B cell (primary cell): ENCODE measurements at regions not wholly inside any gene's neighbourhood (a gene's known extent, or its start where the extent isn't known, plus 50 kb on each side); places are given as distances from the start of the nearest gene placed in this dataset.

Experiments
- ATAC-seq: fragments of 200-7000 bp; cut with Tn5 transposase; one replicate; pipeline ENCODE4 v1.10.0; 2021; ENCODE audit warnings: low read depth, mild to moderate bottlenecking, moderate number of reproducible peaks, moderate library complexity
- CTCF ChIA-PET: fragments of 350-600 bp; sonication (Branson Sonifier 250); formaldehyde crosslinking; loops from one replicate; lab custom pipeline; 2021; ENCODE audit warnings: antibody characterized with exemption, inconsistent platforms; lab: Charles Lee
- POLR2A ChIA-PET: fragments of 350-600 bp; sonication (Branson Sonifier 250); formaldehyde crosslinking; loops from one replicate; lab custom pipeline; 2021; ENCODE audit warnings: antibody characterized with exemption; lab: Charles Lee
- DNase-seq: peaks from one replicate; pipeline ENCODE4 v3.0.0; 2013
- H2AFZ ChIP-seq: 2 replicates; pipeline ENCODE4 v1.6.1; 2012; ENCODE audit warnings: mild to moderate bottlenecking, low read depth, low read length; ENCODE audit not compliant: insufficient read depth, poor library complexity, severe bottlenecking
- H3K27ac ChIP-seq, 2 donors: 1 replicate in 1 of 2; 2 replicates in 1 of 2; pipeline ENCODE4 v1.5.1; 2012 to 2013; ENCODE audit warnings: low read length in 2 of 2, mild to moderate bottlenecking in 2 of 2, moderate library complexity in 1 of 2
- H3K27me3 ChIP-seq, 4 experiments: fragments of 200-600 bp in 1 of 4; sonication (generic) in 1 of 4; replicated peaks in 1 of 4; 1 replicate in 2 of 4; 2 replicates in 2 of 4; pipeline versions ENCODE4 v1.6.1 to v1.7.0; 2013 to 2016; ENCODE audit warnings: low read length in 3 of 4, mild to moderate bottlenecking in 2 of 4, mixed read lengths in 1 of 4, moderate library complexity in 1 of 4; ENCODE audit not compliant: insufficient read depth in 4 of 4, control insufficient read depth in 3 of 4; ENCODE audit errors: control extremely low read depth in 1 of 4
- H3K36me3 ChIP-seq, 2 experiments: replicated peaks in 1 of 2; 1 replicate in 1 of 2; 2 replicates in 1 of 2; pipeline versions ENCODE4 v1.6.1 to v1.7.1; 2013; ENCODE audit warnings: low read length in 1 of 2; ENCODE audit not compliant: insufficient read depth in 2 of 2, control insufficient read depth in 1 of 2; ENCODE audit errors: control extremely low read depth in 1 of 2, extremely low read depth in 1 of 2
- H3K4me1 ChIP-seq, 2 donors: fragments of 200-600 bp in 1 of 2; sonication (generic) in 1 of 2; 1 replicate in 1 of 2; 2 replicates in 1 of 2; pipeline versions ENCODE4 v1.5.1 to v1.6.1; 2013 to 2017; ENCODE audit warnings: low read length in 2 of 2; ENCODE audit not compliant: control insufficient read depth in 2 of 2, insufficient read depth in 2 of 2
- H3K4me2 ChIP-seq: replicated peaks from 2 replicates; pipeline ENCODE3; 2012; ENCODE audit warnings: mild to moderate bottlenecking, low read depth, low read length; ENCODE audit not compliant: poor library complexity, severe bottlenecking
- H3K4me3 ChIP-seq, 5 experiments: fragments of 200-600 bp in 1 of 5; sonication (generic) in 1 of 5; 1 replicate in 3 of 5; 2 replicates in 2 of 5; pipeline versions ENCODE4 v1.5.1 to v1.7.0; 2011 to 2016; ENCODE audit warnings: low read length in 4 of 5, mild to moderate bottlenecking in 4 of 5, low read depth in 2 of 5, control low read depth in 1 of 5, moderate library complexity in 1 of 5; ENCODE audit not compliant: insufficient read depth in 1 of 5; ENCODE audit errors: control extremely low read depth in 1 of 5, extremely low read depth in 1 of 5
- H3K79me2 ChIP-seq: fragments of 200-600 bp; sonication (generic); one replicate; pipeline ENCODE4 v1.6.0; 2016; ENCODE audit warnings: low read length; ENCODE audit not compliant: control insufficient read depth, insufficient read depth
- H3K9ac ChIP-seq: fragments of 200-600 bp; sonication (generic); 2 replicates; pipeline ENCODE4 v1.6.1; 2017; ENCODE audit warnings: mild to moderate bottlenecking, low read length, moderate library complexity
- H3K9me3 ChIP-seq, 3 donors: one replicate each; pipeline versions ENCODE4 v1.6.1 to v1.7.1; 2013; ENCODE audit warnings: low read length in 2 of 3; ENCODE audit not compliant: control insufficient read depth in 2 of 3, insufficient read depth in 1 of 3; ENCODE audit errors: control extremely low read depth in 1 of 3
- H4K20me1 ChIP-seq: 2 replicates; pipeline ENCODE4 v1.6.0; 2012; ENCODE audit warnings: mild to moderate bottlenecking, low read length; ENCODE audit not compliant: insufficient read depth, control insufficient read depth, poor library complexity, severe bottlenecking
- H3K27ac Mint-ChIP-seq: one replicate; pipeline ENCODE4 v1.8.0; 2021; ENCODE audit warnings: mixed read lengths
- H3K27me3 Mint-ChIP-seq: one replicate; pipeline ENCODE4 v1.8.0; 2021; ENCODE audit warnings: mixed read lengths
- H3K4me1 Mint-ChIP-seq: one replicate; pipeline ENCODE4 v1.8.0; 2021; ENCODE audit warnings: mixed read lengths
- H3K4me3 Mint-ChIP-seq: one replicate; pipeline ENCODE4 v1.8.0; 2021; ENCODE audit warnings: mixed read lengths
- H3K9me3 Mint-ChIP-seq: one replicate; pipeline ENCODE4 v1.8.0; 2022; ENCODE audit warnings: mixed read lengths; ENCODE audit not compliant: insufficient read depth
- EZH2 ChIP-seq: IDR thresholded peaks from 2 replicates; pipeline ENCODE4 v1.6.1; 2012; ENCODE audit warnings: borderline replicate concordance, low read depth, mild to moderate bottlenecking, moderate library complexity, low read length; ENCODE audit not compliant: insufficient read depth, poor library complexity, severe bottlenecking
- WGBS: methylation state at CpG from one replicate; pipeline ENCODE4 v1.1.5; 2013; ENCODE audit warnings: missing lambda C conversion rate; ENCODE audit not compliant: insufficient coverage; 5-methylcytosine and 5-hydroxymethylcytosine counted together
- intact Hi-C: fragments of 100-400 bp; cut with micrococcal nuclease; formaldehyde crosslinking; loops from one replicate; pipeline ENCODE4 v1.10.0; 2022
- TF ChIP-seq, protein P1 (sequence below): fragments of 200-600 bp; IDR thresholded peaks from one replicate; pipeline ENCODE4 v1.8.0; 2022; ENCODE audit warnings: antibody characterized with exemption, mild to moderate bottlenecking

- intact Hi-C loops: no loop called here
- Histone ChIP-seq H3K9me3 (no peaks in the 10 kb centered on the region), H4K20me1 (no peaks in the 10 kb centered on the region), H3K4me2 (no peak overlapping the region), H3K4me3 (no peak overlapping the region), H3K36me3 (no peaks in the 10 kb centered on the region), H2AFZ (no peak overlapping the region), H3K27ac (no peak overlapping the region), H3K4me1 (no peaks in the 10 kb centered on the region), H3K27me3 (no peaks in the 10 kb centered on the region), H3K79me2 (no peaks in the 10 kb centered on the region), H3K9ac (no peak overlapping the region)
- Mint-ChIP-seq H3K4me1 (no peaks in the 10 kb centered on the region), H3K27ac (no peak overlapping the region), H3K27me3 (no peaks in the 10 kb centered on the region), H3K9me3 (no peaks in the 10 kb centered on the region), H3K4me3 (no peak overlapping the region)
- CTCF ChIA-PET: no interaction called here
- TF ChIP-seq, protein P1, sequence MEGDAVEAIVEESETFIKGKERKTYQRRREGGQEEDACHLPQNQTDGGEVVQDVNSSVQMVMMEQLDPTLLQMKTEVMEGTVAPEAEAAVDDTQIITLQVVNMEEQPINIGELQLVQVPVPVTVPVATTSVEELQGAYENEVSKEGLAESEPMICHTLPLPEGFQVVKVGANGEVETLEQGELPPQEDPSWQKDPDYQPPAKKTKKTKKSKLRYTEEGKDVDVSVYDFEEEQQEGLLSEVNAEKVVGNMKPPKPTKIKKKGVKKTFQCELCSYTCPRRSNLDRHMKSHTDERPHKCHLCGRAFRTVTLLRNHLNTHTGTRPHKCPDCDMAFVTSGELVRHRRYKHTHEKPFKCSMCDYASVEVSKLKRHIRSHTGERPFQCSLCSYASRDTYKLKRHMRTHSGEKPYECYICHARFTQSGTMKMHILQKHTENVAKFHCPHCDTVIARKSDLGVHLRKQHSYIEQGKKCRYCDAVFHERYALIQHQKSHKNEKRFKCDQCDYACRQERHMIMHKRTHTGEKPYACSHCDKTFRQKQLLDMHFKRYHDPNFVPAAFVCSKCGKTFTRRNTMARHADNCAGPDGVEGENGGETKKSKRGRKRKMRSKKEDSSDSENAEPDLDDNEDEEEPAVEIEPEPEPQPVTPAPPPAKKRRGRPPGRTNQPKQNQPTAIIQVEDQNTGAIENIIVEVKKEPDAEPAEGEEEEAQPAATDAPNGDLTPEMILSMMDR: no peak
- TF ChIP-seq EZH2: no peak
- POLR2A ChIA-PET: no interaction called here
- ATAC-seq: no peak
- whole genome bisulfite sequencing: 100% methylated on average over 1 of the region's 3 CpGs
- DNase-seq: no peak
These were observed 274.4 kb upstream of the SEMA6A start for GRCh38 chr5:116848954-116849581.

GRCh38 chr5:116847960-116848359, 273.3 kb upstream of the SEMA6A start:
- WGBS: 96% methylated on average over 8 of the region's 8 CpGs
- H2AFZ ChIP-seq: no peak overlapping the region
- H3K4me3 Mint-ChIP-seq: no peak overlapping the region
- H3K4me1 ChIP-seq: no peaks in the 10 kb centered on the region
- ATAC-seq (no peak), DNase-seq (no peak)
- H3K4me1 Mint-ChIP-seq: no peaks in the 10 kb centered on the region
- no peak overlapping the region for H3K4me3 ChIP-seq
- no peaks in the 10 kb centered on the region for H3K36me3 ChIP-seq
- no peak overlapping the region for H3K27ac ChIP-seq
- H3K9me3 Mint-ChIP-seq: no peaks in the 10 kb centered on the region
- intact Hi-C loops: no loop called here
- no peak overlapping the region for H3K9ac ChIP-seq
- TF ChIP-seq, protein P1: no peak
- TF ChIP-seq EZH2: no peak
- ChIA-PET CTCF (no interaction called here), POLR2A (no interaction called here)
- H3K27ac Mint-ChIP-seq: no peak overlapping the region
- H3K4me2 ChIP-seq: no peak overlapping the region
- H3K27me3 ChIP-seq: no peaks in the 10 kb centered on the region
- no peaks in the 10 kb centered on the region for H3K79me2 ChIP-seq
- H3K9me3 ChIP-seq: no peaks in the 10 kb centered on the region
- no peaks in the 10 kb centered on the region for H3K27me3 Mint-ChIP-seq
- no peaks in the 10 kb centered on the region for H4K20me1 ChIP-seq
